ENCODE measurements at regions not wholly inside any gene's neighbourhood (a gene's known extent, or its start where the extent isn't known, plus 50 kb on each side); places are given as distances from the start of the nearest gene placed in this dataset.

DNA sequence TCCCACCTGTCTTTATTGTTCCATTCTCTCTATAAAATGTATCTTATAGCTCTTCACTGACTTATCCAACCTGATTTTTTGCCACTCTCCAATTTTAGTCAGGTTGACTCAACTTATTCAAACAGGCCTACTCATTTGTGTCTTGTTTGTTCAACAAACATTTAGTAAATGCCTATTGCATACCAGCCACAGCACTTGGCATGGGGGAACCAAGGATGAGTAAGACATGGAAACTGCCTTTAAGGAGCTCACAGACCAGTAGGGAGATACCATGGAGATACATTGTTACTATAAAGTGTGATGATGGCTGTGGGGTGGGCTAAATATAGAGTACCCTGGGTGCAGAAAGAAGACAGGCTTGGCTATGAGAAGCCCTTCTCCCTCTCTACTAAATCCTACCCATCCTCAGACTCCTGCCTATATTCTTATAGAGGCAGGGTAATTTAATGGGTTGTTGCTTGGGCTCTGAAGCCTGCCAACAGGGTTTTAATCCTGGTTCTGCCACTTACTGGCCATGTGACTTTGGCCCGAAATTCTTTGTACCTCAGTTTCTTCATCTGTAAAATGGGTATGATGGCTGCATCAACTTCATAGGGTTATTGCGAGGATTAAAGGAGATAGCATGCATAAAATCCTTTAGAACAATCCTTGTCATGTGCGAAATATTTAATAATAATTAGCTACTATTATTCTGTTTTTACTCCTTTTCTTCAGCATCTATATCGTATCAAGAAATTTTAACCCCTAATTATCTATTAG lies 348.5 kb upstream of the UMPS start:
- no peak for DNase-seq

GRCh38 chr3:124383051-124383450 lies 347.2 kb upstream of the UMPS start:
- no peak for DNase-seq

- DNase-seq: no peak
Observed at GRCh38 chr3:124383846-124384466, 346.3 kb upstream of the UMPS start.

- DNase-seq: no peak
Observed at GRCh38 chr3:124384527-124384926, 345.7 kb upstream of the UMPS start.

DNA sequence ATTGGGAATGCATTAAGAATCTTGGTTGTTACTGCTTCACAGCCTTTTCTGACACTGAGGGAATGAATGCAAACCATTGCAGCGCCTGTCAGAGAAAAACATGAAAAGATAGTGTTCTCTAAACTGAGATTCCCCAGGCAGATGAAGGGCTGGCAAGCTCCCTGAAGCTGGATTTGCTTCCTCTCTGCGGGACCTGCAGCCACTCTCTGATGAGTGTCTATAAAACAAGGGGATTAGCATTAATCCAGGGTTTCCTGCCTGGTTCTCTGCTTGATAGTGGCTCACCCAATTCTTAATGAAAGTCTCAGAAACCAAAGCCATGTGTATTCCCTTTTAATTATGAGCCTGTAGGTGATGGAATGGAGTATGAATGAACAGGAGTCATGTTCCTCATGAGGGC lies 344.3 kb upstream of the UMPS start:
- no peak for DNase-seq

GRCh38 chr3:124386996-124387595 lies 343.2 kb upstream of the UMPS start:
- DNase-seq: no peak

DNA sequence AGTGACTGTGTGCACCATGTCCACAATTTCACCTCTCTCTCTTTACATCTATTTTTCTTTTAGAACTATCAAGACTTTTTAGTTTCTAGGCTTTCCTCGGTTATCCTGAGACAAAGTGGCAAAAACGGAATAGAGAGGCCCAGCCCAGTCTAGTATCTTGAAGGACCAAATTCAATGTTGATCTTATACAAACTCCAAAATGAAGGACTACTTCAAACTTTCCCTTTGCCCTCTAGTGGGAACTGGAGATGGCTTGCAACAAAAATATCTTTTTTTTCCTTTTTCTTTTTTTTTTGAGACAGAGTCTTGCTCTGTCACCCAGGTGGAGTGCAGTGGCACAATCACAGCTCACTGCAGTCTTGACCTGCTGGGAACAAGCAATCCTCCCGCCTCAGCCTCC lies 338.5 kb upstream of the UMPS start:
- DNase-seq: no peak

GRCh38 chr3:124393340-124393739 lies 336.9 kb upstream of the UMPS start:
- DNase-seq: no peak

DNA sequence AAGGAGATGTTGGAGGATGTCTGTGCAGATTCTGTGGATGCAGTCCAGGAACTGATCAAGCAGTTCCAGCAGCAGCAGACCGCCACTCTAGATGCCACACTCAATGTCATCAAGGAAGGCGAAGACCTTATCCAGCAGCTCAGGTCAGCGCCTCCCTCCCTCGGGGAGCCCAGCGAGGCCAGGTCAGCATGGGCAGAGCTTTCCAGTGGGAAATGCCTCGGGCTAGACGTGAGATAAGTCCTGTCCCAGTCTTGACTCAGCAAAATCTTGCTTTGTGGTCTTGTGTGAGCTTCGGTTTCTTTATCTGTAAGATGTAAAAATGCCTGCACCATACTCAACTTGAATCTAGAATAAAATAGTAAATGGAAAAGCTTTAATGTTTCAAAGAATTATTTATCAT lies 335.1 kb upstream of the UMPS start:
- no peak for DNase-seq

- no peak for DNase-seq
Observed at GRCh38 chr3:124395584-124396338, 334.5 kb upstream of the UMPS start.

GRCh38 chr3:124396339-124396950 lies 333.8 kb upstream of the UMPS start:
- no peak for DNase-seq

GRCh38 chr3:124397088-124397487 lies 333.2 kb upstream of the UMPS start:
- no peak for DNase-seq

- DNase-seq: no peak
Observed at GRCh38 chr3:124398594-124398993, 331.7 kb upstream of the UMPS start.

GRCh38 chr3:124401843-124402242 lies 328.4 kb upstream of the UMPS start:
- no peak for DNase-seq

DNA sequence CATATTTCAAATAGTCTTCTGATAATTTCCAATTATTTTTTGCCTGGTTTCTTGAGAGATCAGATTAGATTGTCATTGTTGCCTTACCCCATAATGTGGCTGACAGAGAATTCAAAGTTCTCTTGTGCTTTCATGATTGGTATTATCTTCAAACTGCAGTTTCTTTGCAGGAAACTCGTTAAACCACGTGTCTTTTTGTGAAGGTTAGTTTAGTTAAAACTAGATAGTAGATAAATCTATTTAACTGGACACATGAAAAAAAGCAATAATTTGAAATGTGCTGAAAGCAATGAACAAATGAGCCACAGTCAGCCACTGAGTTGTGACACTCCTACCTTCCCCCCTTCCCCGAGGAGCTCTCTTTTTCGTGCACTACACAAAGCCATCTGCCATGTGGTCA lies 327.5 kb upstream of the UMPS start:
- DNase-seq: no peak

DNA sequence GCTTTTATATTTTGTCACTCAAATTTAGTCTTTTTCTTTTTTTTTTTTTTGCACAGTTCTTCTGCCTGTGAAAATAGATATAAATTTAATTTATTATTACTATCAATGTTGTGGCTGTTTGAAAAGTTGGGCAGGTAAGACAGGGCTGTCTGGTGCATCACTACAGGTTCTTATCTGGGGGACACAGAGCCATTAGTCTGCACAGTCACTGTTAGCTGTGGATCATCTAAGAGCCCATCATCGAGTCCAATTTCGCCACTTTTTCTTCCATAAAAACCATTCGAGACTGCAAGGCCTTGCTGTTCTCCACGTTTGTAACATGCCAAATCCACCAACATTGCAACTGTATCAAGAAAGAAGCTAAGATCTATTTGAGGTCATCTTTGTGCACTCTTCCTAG lies 325.6 kb upstream of the UMPS start:
- no peak for DNase-seq

DNA sequence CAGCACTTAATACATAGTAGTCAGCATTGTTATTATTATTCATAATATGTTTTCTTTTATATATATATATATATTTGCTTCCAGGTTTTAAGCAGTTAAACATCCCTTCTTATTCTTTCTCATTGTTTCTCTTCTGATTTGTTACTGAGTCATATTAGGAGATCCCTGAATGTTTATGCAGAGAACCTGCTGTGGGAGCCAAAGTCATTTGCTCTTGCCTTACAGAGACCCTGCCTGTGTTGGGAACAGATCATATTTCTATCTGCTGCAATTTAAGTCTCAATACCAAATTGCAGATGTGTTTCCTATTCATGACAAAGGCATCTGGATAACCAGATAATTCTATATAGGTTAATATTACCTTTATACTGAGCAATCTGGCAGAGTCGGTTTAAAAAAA lies 323.0 kb upstream of the UMPS start:
- DNase-seq: no peak

GRCh38 chr3:124409650-124410275 lies 320.5 kb upstream of the UMPS start:
- no peak for DNase-seq

- DNase-seq: no peak
Observed at GRCh38 chr3:124410471-124410870, 319.8 kb upstream of the UMPS start.

DNA sequence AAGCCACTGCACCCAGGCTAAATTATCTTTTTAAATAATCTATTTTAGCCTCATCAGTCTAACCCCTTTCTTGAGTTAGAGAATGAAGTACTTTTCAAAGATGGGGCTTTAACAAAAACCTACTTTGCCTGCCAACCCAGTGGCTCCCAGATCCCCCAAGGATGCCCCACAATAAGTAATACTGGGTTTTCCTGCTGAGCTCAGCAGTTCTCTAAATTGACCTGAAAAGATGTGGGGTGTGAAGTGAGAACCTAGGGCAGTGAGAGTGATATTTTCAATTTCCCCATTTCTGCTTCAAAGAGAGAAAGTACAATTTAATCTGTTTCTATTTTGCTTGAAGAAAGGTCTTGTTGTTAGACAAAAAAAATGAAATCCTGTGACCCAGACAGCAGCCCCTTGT lies 318.5 kb upstream of the UMPS start:
- DNase-seq: no peak

DNA sequence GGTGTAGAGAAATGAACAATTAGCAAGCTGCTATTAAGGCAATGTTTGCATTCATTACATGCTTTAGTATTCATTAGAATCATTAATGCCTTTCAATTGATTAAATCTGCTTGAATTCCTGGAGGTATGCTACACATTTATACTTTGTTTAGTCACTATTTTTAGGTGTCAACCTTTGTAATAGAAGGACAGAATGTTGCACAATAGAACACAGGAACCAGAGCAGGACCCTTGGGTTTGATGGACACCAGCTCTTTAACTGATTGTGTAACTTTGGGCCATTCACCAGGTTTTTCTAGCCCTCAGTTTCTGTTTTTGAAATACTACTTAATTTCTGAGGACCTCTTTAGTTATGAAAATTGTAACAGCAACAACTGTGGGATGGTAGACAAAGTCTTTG lies 317.6 kb upstream of the UMPS start:
- no peak for DNase-seq

DNA sequence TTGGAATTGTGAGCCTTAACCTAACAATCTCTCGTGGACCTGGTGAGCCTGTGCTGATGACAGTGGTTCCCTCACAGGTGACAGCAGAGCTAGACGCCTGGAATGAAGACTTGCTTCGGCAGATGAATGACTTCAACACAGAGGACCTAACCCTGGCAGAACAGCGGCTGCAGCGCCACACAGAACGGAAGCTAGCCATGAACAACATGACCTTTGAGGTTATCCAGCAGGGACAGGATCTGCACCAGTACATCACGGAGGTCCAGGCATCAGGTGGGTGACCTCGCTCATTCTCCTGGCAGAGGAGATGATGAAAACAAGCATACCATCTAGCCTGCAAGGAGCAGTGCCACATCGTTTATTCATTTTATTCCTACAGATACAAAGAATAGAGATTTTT lies 316.9 kb upstream of the UMPS start:
- no peak for DNase-seq
